SK-N-SH (cell line): ENCODE measurements at regions not wholly inside any gene's neighbourhood (a gene's known extent, or its start where the extent isn't known, plus 50 kb on each side); places are given as distances from the start of the nearest gene placed in this dataset.

Experiments used
- EP300 ChIP-seq, 2 experiments: IDR thresholded peaks; 2 replicates each; pipeline versions ENCODE4 v1.4.0 to v1.6.1; 2012; ENCODE audit warnings: borderline replicate concordance in 1 of 2, low read depth in 1 of 2, low read length in 1 of 2
- MXI1 ChIP-seq: IDR thresholded peaks from 2 replicates; pipeline ENCODE4 v1.6.1; 2012; ENCODE audit warnings: mild to moderate bottlenecking, low read depth, low read length, improper control_type of control experiment

DNA sequence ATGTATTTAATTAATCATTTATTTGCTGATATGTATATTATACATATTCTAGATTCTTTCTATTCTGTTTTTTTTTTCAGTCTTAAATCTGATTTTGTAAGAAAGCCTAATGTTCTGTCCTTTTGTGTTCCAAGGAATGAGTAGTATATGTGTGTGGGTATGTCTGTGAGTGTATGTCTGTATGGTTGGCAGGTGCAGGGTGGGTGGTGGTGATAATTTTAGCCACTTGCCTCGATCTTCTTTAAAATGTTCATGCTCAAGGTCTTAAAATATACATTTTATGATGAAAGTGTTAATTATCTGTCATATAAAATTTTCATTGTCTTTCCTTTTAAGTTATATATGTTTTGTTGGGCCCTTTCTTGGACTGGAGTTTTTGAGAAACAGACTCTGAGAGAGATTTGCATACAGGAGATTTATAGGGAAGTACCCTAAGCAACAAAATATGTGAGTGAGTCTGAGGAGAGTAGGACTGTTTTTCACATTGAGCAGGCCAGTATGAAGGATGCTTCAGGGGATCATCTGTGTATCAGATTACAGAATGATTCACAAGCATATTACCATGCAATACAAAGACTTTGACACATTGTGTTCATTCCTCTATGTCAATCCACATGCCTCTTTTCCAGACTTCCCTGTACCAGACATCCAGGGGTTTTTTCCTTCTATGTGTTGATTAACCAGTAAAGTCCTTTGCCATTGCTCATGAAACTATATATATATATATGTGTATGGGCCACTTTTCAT, 211.0 kb upstream of the DPPA4 start:
- no peak for TF ChIP-seq MXI1
- TF ChIP-seq EP300 (IDR thresholded peaks at IDR 0.05; ENCODE audit: borderline replicate concordance in 1 of 2, low read depth in 1 of 2, low read length in 1 of 2), result peak in 1 of 2 experiments; percentile 71; a peak in 1 of 4 replicates
